Activated CD4-positive, alpha-beta T cell treated with anti-CD3 and anti-CD28 coated beads, Interleukin-2, amount 50 U/mL, for 16 hours (primary cell): ENCODE measurements at regions not wholly inside any gene's neighbourhood (a gene's known extent, or its start where the extent isn't known, plus 50 kb on each side); places are given as distances from the start of the nearest gene placed in this dataset.
"Not testable (repeated sequence)": the region's sequence is repeated elsewhere in the genome, so short reads cannot be mapped to it uniquely, and the experiment has no call there.

Source experiments
- DNase-seq: peaks from one replicate; pipeline ENCODE4 v3.0.0-alpha.2; 2020

- no peak for DNase-seq
Observed at GRCh38 chr1:213539464-213539863, 448.3 kb upstream of the PROX1 start.

GRCh38 chr1:213541641-213542040 lies 446.1 kb upstream of the PROX1 start:
- DNase-seq, result no peak

GRCh38 chr1:213545181-213545580 lies 442.6 kb upstream of the PROX1 start:
- DNase-seq, result not testable (repeated sequence)

- no peak for DNase-seq
Observed at GRCh38 chr1:213549982-213550381, 437.8 kb upstream of the PROX1 start.

GRCh38 chr1:213550804-213551203 lies 437.0 kb upstream of the PROX1 start:
- no peak for DNase-seq

- no peak for DNase-seq
Observed at GRCh38 chr1:213552045-213552444, 435.7 kb upstream of the PROX1 start.

- no peak for DNase-seq
Observed at GRCh38 chr1:213560226-213560625, 427.5 kb upstream of the PROX1 start.

- no peak for DNase-seq
Observed at GRCh38 chr1:213561870-213562269, 425.9 kb upstream of the PROX1 start.

- no peak for DNase-seq
Observed at GRCh38 chr1:213564215-213564659, 423.5 kb upstream of the PROX1 start.

GRCh38 chr1:213568929-213569815 lies 418.6 kb upstream of the PROX1 start:
- DNase-seq, result no peak

- DNase-seq, result no peak
Observed at GRCh38 chr1:213569816-213570150, 418.0 kb upstream of the PROX1 start.

GRCh38 chr1:213570487-213570886 lies 417.3 kb upstream of the PROX1 start:
- DNase-seq, result no peak

- no peak for DNase-seq
Observed at GRCh38 chr1:213571419-213571818, 416.4 kb upstream of the PROX1 start.

GRCh38 chr1:213571843-213572242 lies 415.9 kb upstream of the PROX1 start:
- DNase-seq, result no peak

- DNase-seq, result no peak
Observed at GRCh38 chr1:213572912-213573647, 414.7 kb upstream of the PROX1 start.

GRCh38 chr1:213573648-213574009 lies 414.1 kb upstream of the PROX1 start:
- no peak for DNase-seq

- DNase-seq, result no peak
Observed at GRCh38 chr1:213582976-213583567, 404.7 kb upstream of the PROX1 start.

GRCh38 chr1:213584272-213584671 lies 403.5 kb upstream of the PROX1 start:
- DNase-seq, result no peak

GRCh38 chr1:213585402-213585801 lies 402.4 kb upstream of the PROX1 start:
- no peak for DNase-seq

GRCh38 chr1:213585959-213586586 lies 401.7 kb upstream of the PROX1 start:
- no peak for DNase-seq

GRCh38 chr1:213586587-213586972 lies 401.2 kb upstream of the PROX1 start:
- no peak for DNase-seq

- DNase-seq, result no peak
Observed at GRCh38 chr1:213596729-213597128, 391.0 kb upstream of the PROX1 start.

- no peak for DNase-seq
Observed at GRCh38 chr1:213598263-213598662, 389.5 kb upstream of the PROX1 start.
